Muscle of back (tissue), 3 donors: ENCODE measurements at regions not wholly inside any gene's neighbourhood (a gene's known extent, or its start where the extent isn't known, plus 50 kb on each side); places are given as distances from the start of the nearest gene placed in this dataset.
A peak's percentile ranks its signal among the peaks of the same experiment; 100 is the strongest.
"Not testable (repeated sequence)": the region's sequence is repeated elsewhere in the genome, so short reads cannot be mapped to it uniquely, and the experiment has no call there.

Experiments used
- DNase-seq, 3 donors: peaks; one replicate each; pipeline versions ENCODE4 v3.0.0 to v3.0.0-alpha.2; 2013

DNA sequence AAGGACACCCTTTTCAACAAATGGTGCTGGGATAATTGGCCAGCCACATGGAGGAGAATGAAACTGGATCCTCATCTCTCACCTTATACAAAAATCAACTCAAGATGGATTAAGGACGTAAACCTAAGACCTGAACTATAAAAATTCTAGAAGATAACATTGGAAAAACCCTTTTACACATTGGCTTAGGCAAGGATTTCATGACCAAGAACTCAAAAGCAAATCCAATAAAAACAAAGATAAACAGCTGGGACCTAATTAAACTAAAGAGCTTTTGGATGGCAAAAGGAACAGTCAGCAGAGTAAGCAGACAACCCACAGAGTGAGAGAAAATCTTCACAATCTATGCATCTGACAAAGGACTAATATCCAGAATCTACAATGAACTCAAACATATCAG lies 96.9 kb upstream of the BNIP2 start:
- not testable (repeated sequence) for DNase-seq

DNA sequence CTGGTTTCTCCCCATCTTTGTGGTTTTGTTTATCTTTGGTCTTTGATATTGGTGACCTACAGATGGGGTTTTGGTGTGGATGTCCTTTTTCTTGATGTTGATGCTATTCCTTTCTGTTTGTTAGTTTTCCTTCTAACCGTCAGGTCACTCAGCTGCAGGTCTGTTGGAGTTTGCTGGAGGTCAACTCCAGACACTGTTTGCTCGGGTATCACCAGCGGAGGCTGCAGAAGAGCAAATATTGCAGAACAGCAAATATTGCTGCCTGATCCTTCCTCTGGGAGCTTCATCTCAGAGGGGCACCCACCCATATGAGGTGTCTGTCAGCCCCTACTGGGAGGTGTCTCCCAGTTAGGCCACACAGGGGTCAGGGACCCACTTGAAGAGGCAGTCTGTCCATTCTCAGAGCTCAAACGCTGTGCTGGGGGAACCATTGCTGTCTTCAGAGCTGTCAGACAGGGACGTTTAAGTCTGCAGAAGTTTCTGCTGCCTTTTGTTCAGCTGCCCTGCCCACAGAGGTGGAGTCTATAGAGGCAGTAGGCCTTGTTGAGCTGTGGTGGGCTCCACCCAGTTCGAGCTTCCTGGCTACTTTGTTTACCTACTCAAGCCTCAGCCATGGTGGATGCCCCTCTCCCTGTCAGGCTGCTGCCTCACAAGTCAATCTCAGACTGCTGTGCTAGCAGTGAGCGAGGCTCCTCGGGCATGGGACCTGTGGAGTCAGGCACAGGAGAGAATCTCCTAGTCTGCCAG lies 94.8 kb upstream of the BNIP2 start:
- not testable (repeated sequence) for DNase-seq

DNA sequence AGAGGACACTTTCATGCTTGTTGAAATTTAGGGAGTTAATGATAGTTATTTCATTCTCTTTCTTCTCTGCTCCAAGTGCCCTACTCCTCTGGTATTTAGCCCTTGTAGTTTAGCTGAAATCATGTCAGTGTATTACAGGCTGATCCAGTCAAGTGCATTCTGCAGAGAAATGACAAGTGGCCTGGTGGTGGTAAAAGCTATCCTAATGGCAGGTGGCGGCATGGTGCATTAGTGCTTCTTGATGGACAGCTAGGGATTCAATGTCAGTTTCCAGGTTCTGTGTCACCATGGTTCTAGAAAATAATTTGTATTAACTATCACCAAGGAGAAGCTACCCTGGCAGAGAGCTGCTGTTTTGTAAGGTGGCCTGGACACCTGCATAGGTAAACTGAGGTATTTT lies 90.0 kb upstream of the BNIP2 start:
- no peak for DNase-seq

DNA sequence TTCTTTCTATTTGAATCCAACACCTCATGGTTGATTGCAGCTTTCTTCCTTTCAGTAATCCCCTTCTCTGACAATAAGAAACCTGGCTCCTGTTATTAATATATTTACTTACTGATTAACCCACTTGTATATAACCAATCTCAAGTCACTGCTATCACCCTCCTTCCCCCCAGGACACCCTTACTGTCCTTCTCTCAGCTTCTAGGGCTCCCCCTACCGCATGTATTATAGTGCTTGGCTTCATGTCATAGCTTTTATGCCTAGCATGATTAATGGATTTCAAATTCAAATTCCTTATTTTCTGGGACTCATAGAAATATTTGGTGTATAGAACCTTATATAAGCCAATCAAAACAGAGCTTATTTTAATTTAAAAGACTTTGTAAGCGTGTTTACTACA lies 75.7 kb upstream of the BNIP2 start:
- no peak for DNase-seq

DNA sequence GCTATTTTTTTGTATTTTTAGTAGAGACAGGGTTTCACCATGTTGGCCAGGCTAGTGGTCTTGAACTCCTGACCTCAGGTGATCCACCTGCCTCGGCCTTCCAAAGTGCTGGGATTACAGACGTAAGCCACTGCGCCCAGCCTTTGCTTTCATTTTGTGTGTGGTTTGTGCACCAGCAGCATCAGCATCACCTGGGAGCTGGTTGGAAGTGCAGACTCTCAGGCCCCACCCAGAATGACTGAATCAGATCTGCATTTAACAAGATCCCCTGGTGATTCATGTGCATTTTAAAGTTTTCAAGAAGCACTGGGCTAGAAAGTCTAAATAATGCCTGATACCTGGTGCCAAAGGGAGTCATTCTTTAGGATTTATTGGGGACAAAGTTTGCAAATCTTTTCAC lies 73.4 kb upstream of the BNIP2 start:
- no peak for DNase-seq

DNA sequence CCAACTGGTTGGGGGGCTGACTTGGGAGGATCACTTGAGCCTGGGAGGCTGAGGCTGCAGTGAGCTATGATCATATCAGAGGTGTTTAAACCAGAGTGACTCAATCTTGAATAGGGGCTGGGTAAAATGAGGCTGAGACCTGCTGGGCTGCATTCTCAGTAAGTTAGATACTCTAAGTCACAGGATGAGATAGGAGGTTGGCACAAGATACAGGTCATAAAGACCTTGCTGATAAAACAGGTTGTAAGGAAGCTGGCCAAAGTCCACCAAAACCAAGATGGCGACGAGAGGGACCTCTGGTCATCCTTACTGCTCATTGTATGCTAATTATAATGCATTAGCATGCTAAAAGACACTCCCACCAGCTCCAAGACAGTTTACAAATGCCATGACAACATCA lies 71.1 kb upstream of the BNIP2 start:
- not testable (repeated sequence) for DNase-seq

DNA sequence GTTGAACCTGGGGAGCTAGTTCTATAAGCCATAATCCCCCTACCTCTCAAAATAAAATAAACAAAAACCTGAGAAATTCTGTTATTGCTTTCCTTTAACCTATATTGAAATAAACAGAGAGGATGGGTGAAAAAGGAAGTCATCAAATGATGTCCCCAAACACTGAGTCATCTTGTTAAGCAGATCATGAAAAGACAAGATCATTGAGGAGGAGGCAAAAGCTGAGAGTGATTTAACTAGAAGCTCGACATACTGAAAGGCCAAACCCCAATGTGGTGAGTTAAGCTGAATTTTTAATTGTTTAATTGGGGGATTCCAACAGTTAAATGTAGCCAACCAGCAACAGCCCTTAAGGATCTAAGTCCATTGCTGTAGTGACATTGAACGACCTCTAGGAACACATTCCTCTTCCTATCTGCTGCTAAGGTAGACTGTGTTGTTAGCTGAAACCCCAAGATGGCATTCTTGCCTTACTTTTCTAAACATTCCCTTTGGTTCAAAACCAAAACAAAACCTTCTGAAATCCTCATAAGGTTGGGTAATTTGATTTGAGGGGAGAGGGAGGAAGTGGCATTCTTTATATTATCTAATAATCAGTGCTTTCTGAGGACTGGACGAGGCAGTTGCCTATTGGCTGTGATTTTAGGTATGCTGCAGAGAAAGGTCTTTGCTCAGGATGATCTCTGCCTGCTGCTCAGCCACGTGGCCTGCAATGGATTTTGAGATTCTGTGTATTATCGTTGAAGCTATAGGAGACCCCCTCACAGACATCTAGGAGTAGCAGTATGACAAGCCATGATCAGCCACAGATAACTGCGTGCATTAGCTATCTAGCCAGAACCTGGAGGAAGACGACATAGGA lies 62.7 kb upstream of the BNIP2 start:
- DNase-seq = no peak

DNA sequence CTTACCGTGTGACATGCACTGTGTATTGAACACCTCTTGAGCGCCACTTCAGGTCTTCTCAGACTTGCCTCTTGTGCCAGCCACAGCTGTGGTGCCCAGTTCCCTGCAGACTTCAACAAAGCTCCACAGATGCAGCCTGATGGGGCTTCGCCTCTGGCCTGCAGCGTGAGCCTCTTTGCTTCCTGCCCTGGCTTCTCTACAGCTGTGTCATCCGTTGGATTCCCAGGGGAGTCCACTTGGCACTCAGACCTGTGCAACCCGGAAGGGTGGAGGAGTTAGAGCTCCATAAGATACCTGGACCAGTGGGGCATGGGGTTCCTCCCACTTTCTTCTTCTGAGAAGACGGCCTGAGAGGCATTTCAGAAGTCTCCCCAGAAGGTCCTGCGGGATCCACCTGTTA lies 57.7 kb upstream of the BNIP2 start:
- no peak for DNase-seq

DNA sequence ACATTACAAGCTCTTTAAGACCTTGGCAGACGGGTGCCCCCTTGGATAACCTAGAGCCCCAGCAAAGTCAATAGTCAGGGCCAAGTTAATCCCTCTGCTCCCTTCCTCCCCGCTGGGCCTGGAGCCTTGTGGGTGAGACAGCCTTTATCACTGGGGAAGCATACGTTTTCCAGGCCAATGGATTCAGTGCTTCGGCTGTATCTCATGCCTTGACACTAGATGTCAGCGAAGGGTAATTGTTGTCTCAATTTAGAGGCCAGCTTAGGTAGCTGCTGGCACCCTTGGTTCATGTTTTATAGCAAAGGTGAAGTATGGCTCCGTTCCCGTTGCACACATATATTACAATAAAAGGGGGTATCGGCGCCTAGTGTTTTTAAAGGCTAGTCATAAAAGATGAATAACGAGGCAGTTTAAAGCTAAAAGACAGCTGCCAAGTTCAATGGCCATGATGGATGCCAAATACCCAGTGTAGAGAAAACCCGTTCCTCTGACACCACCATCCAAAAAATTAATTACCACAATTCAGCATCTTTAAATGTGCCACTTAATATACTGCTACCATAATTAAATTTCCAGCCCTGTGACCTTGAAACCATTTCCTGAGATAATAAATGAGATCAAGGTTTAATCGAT lies 52.3 kb upstream of the BNIP2 start:
- DNase-seq = peak in 2 of 3 donors; percentile 11 to 24

DNA sequence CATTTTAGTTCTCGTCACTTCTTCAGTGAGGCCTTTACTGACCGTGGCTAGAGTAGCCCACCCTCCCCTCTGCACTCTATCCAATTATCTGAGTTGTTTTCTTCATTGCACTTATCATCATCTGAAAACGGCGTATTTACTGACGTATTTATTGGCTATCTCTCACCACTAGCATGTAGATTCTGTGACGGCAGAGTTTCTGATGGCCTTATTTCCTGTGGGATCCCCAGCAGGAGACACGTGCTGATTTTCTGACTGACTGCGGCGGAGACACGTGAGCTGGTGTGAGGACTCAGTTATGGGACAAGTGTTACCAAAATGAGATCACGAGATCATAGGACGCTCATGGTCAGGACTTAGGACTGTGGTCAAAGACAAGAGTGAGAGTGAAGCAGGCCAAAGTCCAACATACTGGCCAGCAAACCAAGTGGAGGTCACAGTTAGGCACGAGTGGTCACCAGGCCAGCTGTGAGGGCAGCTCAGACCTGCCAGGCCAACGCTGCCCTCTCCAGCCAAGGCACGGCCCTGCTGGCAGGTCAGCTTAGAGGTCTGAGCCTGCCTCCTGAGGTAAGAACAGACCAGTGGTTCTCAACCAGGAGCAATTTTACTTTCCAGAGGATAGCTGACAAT lies 50.6 kb upstream of the BNIP2 start:
- DNase-seq = no peak
